ENCODE measurements at regions not wholly inside any gene's neighbourhood (a gene's known extent, or its start where the extent isn't known, plus 50 kb on each side); places are given as distances from the start of the nearest gene placed in this dataset.

DNA sequence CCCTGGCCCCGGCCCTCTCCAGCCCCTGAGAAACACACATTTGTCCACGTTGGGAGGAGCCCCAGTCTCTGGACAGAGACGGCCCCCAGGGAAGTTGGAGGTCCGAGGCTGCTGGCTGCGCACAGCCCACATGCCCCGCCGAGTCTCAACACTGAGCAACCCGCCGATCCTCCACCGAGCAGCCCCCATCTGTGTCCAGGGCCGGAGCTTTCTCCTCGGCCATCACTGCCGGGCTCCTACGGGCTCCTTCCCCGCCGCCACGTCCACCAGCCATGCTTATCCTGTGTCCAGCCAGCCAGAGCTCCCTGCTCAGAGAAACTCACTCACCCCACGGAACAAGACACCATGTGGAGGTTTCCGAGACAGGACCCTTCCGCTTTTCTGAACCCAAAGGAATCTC, 103.3 kb downstream of the ENGASE start:
- Histone ChIP-seq H3K9me2 (replicated peaks; ENCODE audit: low read depth, low read length) (no peaks in the 10 kb centered on the region), H2AFZ (ENCODE audit: low read length) (no peak overlapping the region), H3K27me3 (ENCODE audit: insufficient read depth, low read length, poor library complexity, severe bottlenecking) (no peaks in the 10 kb centered on the region), H3K4me2 (ENCODE audit: low read depth, low read length, poor library complexity, severe bottlenecking) (no peak overlapping the region), H3K36me3 (ENCODE audit: insufficient read depth, low read length) (no peaks in the 10 kb centered on the region), H3K79me2 (ENCODE audit: insufficient read depth, low read length) (no peaks in the 10 kb centered on the region), H3K9ac (ENCODE audit: low read depth, low read length, poor library complexity, severe bottlenecking) (no peak overlapping the region), H3K4me3 (ENCODE audit: low read length, poor library complexity, severe bottlenecking) (no peak overlapping the region), H4K20me1 (ENCODE audit: insufficient read depth, low read length, poor library complexity, severe bottlenecking) (no peaks in the 10 kb centered on the region), H3K4me1 (ENCODE audit: insufficient read depth, low read length, poor library complexity, severe bottlenecking) (no peaks in the 10 kb centered on the region), H3K9me3 (ENCODE audit: insufficient read depth, low read depth, low read length) (no peaks in the 10 kb centered on the region), H3F3A (ENCODE audit: low read depth) (no peaks in the 10 kb centered on the region)
- TF ChIP-seq EZH2phosphoT487 (IDR thresholded peaks at IDR 0.05; ENCODE audit: borderline replicate concordance) (no peak), CTCF (conservative IDR thresholded peaks at IDR 0.05; ENCODE audit: low read length) (no peak)

DNA sequence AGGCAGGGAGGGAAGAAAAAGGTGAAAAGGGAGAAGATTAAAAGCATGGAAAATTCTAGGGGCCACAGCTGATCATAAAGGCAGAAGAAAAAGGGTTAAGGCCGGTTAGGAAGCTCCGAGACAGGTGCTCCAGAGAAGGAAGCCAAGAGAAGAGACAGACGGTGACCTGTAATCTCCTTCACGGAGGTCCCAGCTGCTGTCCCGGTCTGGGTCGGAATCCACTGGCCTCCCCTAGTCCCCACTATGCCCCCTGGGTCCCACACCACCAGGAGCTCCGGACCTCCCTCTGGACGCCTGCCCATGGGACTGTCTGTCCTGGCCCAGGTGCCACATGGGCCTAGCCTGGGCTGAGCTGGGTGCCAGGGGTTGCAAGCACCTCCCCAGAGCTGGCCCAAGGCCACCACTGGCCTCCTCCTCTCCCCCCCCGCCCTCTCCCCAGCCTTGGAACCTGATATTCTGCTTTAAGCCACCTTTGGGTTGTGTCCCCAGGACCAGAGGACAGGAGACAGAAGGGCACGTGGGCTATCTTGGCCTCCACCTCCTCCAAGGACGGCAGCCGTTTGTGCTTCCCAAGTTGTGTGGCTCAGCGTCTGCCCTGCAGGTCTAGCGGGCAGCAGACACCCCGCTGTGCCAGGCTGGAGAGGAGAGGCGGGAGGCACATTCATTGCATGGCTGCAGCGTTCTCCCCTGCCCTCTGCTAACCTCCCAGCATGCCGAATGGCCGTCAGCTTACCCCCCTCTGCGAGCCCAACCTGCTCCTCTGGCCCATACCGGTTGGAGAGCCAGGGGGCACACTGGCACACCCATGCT, 102.4 kb downstream of the ENGASE start:
- H3K9me2 ChIP-seq (replicated peaks; ENCODE audit: low read depth, low read length) = no peaks in the 10 kb centered on the region
- H3K4me2 ChIP-seq (ENCODE audit: low read depth, low read length, poor library complexity, severe bottlenecking) = no peak overlapping the region
- H3K36me3 ChIP-seq (ENCODE audit: insufficient read depth, low read length) = no peaks in the 10 kb centered on the region
- no peaks in the 10 kb centered on the region for H3K27me3 ChIP-seq (ENCODE audit: insufficient read depth, low read length, poor library complexity, severe bottlenecking)
- no peak overlapping the region for H3K4me3 ChIP-seq (ENCODE audit: low read length, poor library complexity, severe bottlenecking)
- H3K9ac ChIP-seq (ENCODE audit: low read depth, low read length, poor library complexity, severe bottlenecking) = no peak overlapping the region
- H3K79me2 ChIP-seq (ENCODE audit: insufficient read depth, low read length) = no peaks in the 10 kb centered on the region
- TF ChIP-seq CTCF (conservative IDR thresholded peaks at IDR 0.05; ENCODE audit: low read length) (no peak), EZH2phosphoT487 (IDR thresholded peaks at IDR 0.05; ENCODE audit: borderline replicate concordance) (no peak)
- no peaks in the 10 kb centered on the region for H3K4me1 ChIP-seq (ENCODE audit: insufficient read depth, low read length, poor library complexity, severe bottlenecking)
- H4K20me1 ChIP-seq (ENCODE audit: insufficient read depth, low read length, poor library complexity, severe bottlenecking) = no peaks in the 10 kb centered on the region
- H3K9me3 ChIP-seq (ENCODE audit: insufficient read depth, low read depth, low read length) = no peaks in the 10 kb centered on the region
- no peak overlapping the region for H2AFZ ChIP-seq (ENCODE audit: low read length)
- no peaks in the 10 kb centered on the region for H3F3A ChIP-seq (ENCODE audit: low read depth)

GRCh38 chr17:79174905-79175856, 100.6 kb downstream of the ENGASE start:
- Histone ChIP-seq H3F3A (ENCODE audit: low read depth) (no peaks in the 10 kb centered on the region), H4K20me1 (ENCODE audit: insufficient read depth, low read length, poor library complexity, severe bottlenecking) (no peaks in the 10 kb centered on the region), H3K27me3 (ENCODE audit: insufficient read depth, low read length, poor library complexity, severe bottlenecking) (no peaks in the 10 kb centered on the region), H2AFZ (ENCODE audit: low read length) (no peak overlapping the region), H3K9me2 (replicated peaks; ENCODE audit: low read depth, low read length) (no peaks in the 10 kb centered on the region), H3K4me1 (ENCODE audit: insufficient read depth, low read length, poor library complexity, severe bottlenecking) (no peaks in the 10 kb centered on the region), H3K4me2 (ENCODE audit: low read depth, low read length, poor library complexity, severe bottlenecking) (no peak overlapping the region), H3K9ac (ENCODE audit: low read depth, low read length, poor library complexity, severe bottlenecking) (no peak overlapping the region), H3K36me3 (ENCODE audit: insufficient read depth, low read length) (no peaks in the 10 kb centered on the region), H3K4me3 (ENCODE audit: low read length, poor library complexity, severe bottlenecking) (no peak overlapping the region), H3K9me3 (ENCODE audit: insufficient read depth, low read depth, low read length) (no peaks in the 10 kb centered on the region), H3K79me2 (ENCODE audit: insufficient read depth, low read length) (no peaks in the 10 kb centered on the region)
- TF ChIP-seq EZH2phosphoT487 (IDR thresholded peaks at IDR 0.05; ENCODE audit: borderline replicate concordance) (no peak), CTCF (conservative IDR thresholded peaks at IDR 0.05; ENCODE audit: low read length) (no peak)
